ENCODE measurements at regions not wholly inside any gene's neighbourhood (a gene's known extent, or its start where the extent isn't known, plus 50 kb on each side); places are given as distances from the start of the nearest gene placed in this dataset.

DNA sequence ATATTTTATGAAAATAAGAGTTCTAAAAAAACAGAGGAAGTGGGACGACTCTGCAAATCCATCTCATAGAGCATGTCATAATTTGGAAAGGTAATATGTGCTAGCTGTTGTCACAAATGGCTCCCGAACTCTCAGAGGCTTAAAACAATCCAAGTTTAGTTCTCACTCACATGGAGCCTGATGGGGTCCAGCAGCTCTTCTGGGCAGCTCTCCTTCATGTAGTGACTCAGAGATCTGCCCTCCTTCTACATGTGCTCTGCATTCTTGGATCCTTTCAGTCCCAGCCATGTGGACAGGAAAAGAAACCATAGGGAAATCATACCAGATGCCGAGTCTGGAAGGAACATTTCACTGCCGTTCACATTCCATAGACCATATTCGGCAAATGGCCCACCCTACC is 180.1 kb upstream of the APCDD1 start:
- H3K9me2 ChIP-seq (replicated peaks; ENCODE audit: insufficient read depth) = no peaks in the 10 kb centered on the region
- H4K20me1 ChIP-seq (ENCODE audit: insufficient read depth, poor library complexity, severe bottlenecking) = no peaks in the 10 kb centered on the region
- WGBS (ENCODE audit: low lambda C conversion rate, missing lambda C conversion rate) = 89% methylated on average over 5 of the region's 5 CpGs
- no peak overlapping the region for H3K27ac ChIP-seq
- no peak overlapping the region for H3K4me3 ChIP-seq
- no peak overlapping the region for H2AFZ ChIP-seq
- no peak overlapping the region for H3K4me2 ChIP-seq
- TF ChIP-seq EZH2 (IDR thresholded peaks at IDR 0.05; ENCODE audit: borderline replicate concordance) (no peak), EZH2phosphoT487 (IDR thresholded peaks at IDR 0.05; ENCODE audit: low read depth, severe bottlenecking, unreplicated experiment) (no peak)
- DNase-seq (ENCODE audit: low spot score) = no peak
- H3K4me1 ChIP-seq (ENCODE audit: insufficient read depth) = peaks cover 9% of the 10 kb centered on the region
- no peaks in the 10 kb centered on the region for H3K9me3 ChIP-seq (ENCODE audit: low read depth)
- H3K27me3 ChIP-seq = no peaks in the 10 kb centered on the region
- H3K79me2 ChIP-seq = no peaks in the 10 kb centered on the region
- H3K36me3 ChIP-seq (replicated peaks; ENCODE audit: insufficient read depth, low read depth) = no peaks in the 10 kb centered on the region

DNA sequence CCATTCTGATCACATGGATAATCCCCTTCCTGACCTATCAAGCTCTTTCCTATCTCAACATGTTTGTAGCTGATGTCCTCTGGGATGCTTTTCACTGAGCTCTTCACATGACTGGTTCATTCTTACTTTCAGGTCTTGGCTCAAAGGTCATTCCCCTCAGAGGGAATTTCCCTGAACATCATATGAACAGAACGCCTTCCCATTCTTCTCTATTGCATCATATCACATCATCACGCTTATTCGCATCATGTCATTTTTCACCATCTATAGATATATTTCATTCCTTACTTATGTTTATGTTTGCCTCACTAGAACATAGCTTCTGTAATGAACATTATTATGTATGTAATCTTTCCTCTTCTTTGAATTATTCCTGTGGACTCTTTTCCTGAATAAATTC is 178.9 kb upstream of the APCDD1 start:
- no peak for TF ChIP-seq EZH2phosphoT487 (IDR thresholded peaks at IDR 0.05; ENCODE audit: low read depth, severe bottlenecking, unreplicated experiment)
- no peak for TF ChIP-seq CTCF (IDR thresholded peaks at IDR 0.05; ENCODE audit: poor library complexity)
- TF ChIP-seq EZH2 (IDR thresholded peaks at IDR 0.05; ENCODE audit: borderline replicate concordance) = no peak
- H4K20me1 ChIP-seq (ENCODE audit: insufficient read depth, poor library complexity, severe bottlenecking) = no peaks in the 10 kb centered on the region
- no peak for DNase-seq (ENCODE audit: low spot score)

DNA sequence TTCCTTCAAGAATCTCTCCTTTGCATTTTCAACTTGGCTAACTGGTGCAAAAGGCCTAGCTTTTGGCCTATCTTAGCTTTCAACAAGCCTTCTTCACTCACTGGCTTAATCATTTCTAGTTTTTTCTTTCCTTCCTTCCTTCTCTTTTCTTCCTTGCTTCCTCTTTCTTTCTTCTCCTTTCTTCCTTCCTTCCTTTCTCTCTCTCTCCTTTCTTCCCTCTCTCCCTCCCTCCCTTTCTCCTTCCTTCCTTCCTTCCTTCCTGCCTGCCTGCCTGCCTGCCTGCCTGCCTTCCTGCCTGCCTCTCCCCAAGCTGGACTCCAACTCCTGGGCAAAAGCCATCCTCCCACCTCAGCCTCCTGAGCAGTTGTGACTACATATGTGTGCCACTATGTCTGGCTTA is 176.2 kb upstream of the APCDD1 start:
- no peak for DNase-seq (ENCODE audit: low spot score)
- no peak overlapping the region for H2AFZ ChIP-seq
- no peaks in the 10 kb centered on the region for H3K9me2 ChIP-seq (replicated peaks; ENCODE audit: insufficient read depth)
- no peaks in the 10 kb centered on the region for H3K79me2 ChIP-seq
- no peak overlapping the region for H3K4me3 ChIP-seq
- H3K4me1 ChIP-seq (ENCODE audit: insufficient read depth) = no peaks in the 10 kb centered on the region
- no peak overlapping the region for H3K4me2 ChIP-seq
- no peaks in the 10 kb centered on the region for H3K36me3 ChIP-seq (replicated peaks; ENCODE audit: insufficient read depth, low read depth)
- H3K27ac ChIP-seq = no peak overlapping the region
- no peaks in the 10 kb centered on the region for H3K9me3 ChIP-seq (ENCODE audit: low read depth)
- no peaks in the 10 kb centered on the region for H4K20me1 ChIP-seq (ENCODE audit: insufficient read depth, poor library complexity, severe bottlenecking)
- H3K27me3 ChIP-seq = no peaks in the 10 kb centered on the region
- no peak for TF ChIP-seq EZH2 (IDR thresholded peaks at IDR 0.05; ENCODE audit: borderline replicate concordance)
- TF ChIP-seq CTCF (IDR thresholded peaks at IDR 0.05; ENCODE audit: poor library complexity) = no peak
- no peak for TF ChIP-seq EZH2phosphoT487 (IDR thresholded peaks at IDR 0.05; ENCODE audit: low read depth, severe bottlenecking, unreplicated experiment)

More for the DNA sequence above, 178.9 kb upstream of the APCDD1 start:
- WGBS (ENCODE audit: low lambda C conversion rate, missing lambda C conversion rate) = 95% methylated on average over 3 of the region's 3 CpGs
- no peak overlapping the region for H3K27ac ChIP-seq
- H3K27me3 ChIP-seq = no peaks in the 10 kb centered on the region
- no peaks in the 10 kb centered on the region for H3K79me2 ChIP-seq
- H3K36me3 ChIP-seq (replicated peaks; ENCODE audit: insufficient read depth, low read depth) = no peaks in the 10 kb centered on the region
- no peaks in the 10 kb centered on the region for H3K9me2 ChIP-seq (replicated peaks; ENCODE audit: insufficient read depth)
- H3K9me3 ChIP-seq (ENCODE audit: low read depth) = no peaks in the 10 kb centered on the region
- no peak overlapping the region for H3K4me2 ChIP-seq
- H3K4me3 ChIP-seq = no peak overlapping the region
- H2AFZ ChIP-seq = no peak overlapping the region
- H3K4me1 ChIP-seq (ENCODE audit: insufficient read depth) = peaks cover 2% of the 10 kb centered on the region

DNA sequence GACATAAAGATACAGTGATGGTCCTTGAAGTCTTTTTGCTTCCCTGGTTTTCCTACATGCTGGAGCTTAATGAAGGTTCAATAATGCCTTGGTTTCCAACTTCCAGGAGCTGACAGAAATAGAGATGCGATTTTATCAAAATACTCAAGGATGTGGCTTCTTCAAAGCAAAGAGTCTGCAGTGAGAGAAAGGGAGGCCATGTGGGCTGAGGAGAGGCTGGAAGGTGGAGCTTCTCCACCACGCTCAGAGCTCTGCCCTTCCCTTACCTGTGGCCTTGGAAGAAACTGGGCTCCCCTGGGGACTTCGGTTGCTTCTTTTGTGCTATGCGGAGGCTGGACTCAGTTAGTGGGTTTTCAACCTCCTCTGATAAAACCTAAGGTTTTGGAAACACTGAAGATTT is 175.0 kb upstream of the APCDD1 start:
- H3K9me3 ChIP-seq (ENCODE audit: low read depth) = no peaks in the 10 kb centered on the region
- no peak for DNase-seq (ENCODE audit: low spot score)
- no peaks in the 10 kb centered on the region for H3K9me2 ChIP-seq (replicated peaks; ENCODE audit: insufficient read depth)
- no peaks in the 10 kb centered on the region for H3K79me2 ChIP-seq
- H3K4me3 ChIP-seq = no peak overlapping the region
- no peak overlapping the region for H3K4me2 ChIP-seq
- peaks cover 2% of the 10 kb centered on the region for H3K4me1 ChIP-seq (ENCODE audit: insufficient read depth)
- H2AFZ ChIP-seq = no peak overlapping the region
- H4K20me1 ChIP-seq (ENCODE audit: insufficient read depth, poor library complexity, severe bottlenecking) = no peaks in the 10 kb centered on the region
- no peak overlapping the region for H3K27ac ChIP-seq
- no peaks in the 10 kb centered on the region for H3K36me3 ChIP-seq (replicated peaks; ENCODE audit: insufficient read depth, low read depth)
- H3K27me3 ChIP-seq = no peaks in the 10 kb centered on the region
- WGBS (ENCODE audit: low lambda C conversion rate, missing lambda C conversion rate) = 93% methylated on average over 4 of the region's 4 CpGs
- TF ChIP-seq EZH2phosphoT487 (IDR thresholded peaks at IDR 0.05; ENCODE audit: low read depth, severe bottlenecking, unreplicated experiment) (no peak), EZH2 (IDR thresholded peaks at IDR 0.05; ENCODE audit: borderline replicate concordance) (no peak), CTCF (IDR thresholded peaks at IDR 0.05; ENCODE audit: poor library complexity) (no peak)

Measured in hepatocyte (in vitro differentiated cells).